Smooth muscle cell (in vitro differentiated cells): ENCODE measurements at regions not wholly inside any gene's neighbourhood (a gene's known extent, or its start where the extent isn't known, plus 50 kb on each side); places are given as distances from the start of the nearest gene placed in this dataset.

Experiments used
- DNase-seq: peaks from one replicate; lab custom pipeline; 2025; ENCODE audit not compliant: unreplicated experiment; lab: John Stamatoyannopoulos, UW
- H2AFZ ChIP-seq: fragments of 200-600 bp; sonication (generic); 2 replicates; pipeline ENCODE4 v1.6.0; 2016; ENCODE audit warnings: antibody characterized with exemption, low read depth, mild to moderate bottlenecking
- H3F3A ChIP-seq: fragments of 200-600 bp; sonication (generic); 2 replicates; pipeline ENCODE4 v1.6.0; 2017; ENCODE audit warnings: antibody characterized with exemption, low read depth
- H3K27ac ChIP-seq: fragments of 200-600 bp; sonication (generic); 2 replicates; pipeline ENCODE4 v1.5.1; 2016; ENCODE audit warnings: low read depth, mild to moderate bottlenecking
- H3K27me3 ChIP-seq: fragments of 200-600 bp; sonication (generic); 2 replicates; pipeline ENCODE4 v1.6.1; 2016; ENCODE audit warnings: low read depth, mild to moderate bottlenecking
- H3K36me3 ChIP-seq: fragments of 200-600 bp; sonication (generic); 2 replicates; pipeline ENCODE4 v1.5.1; 2016; ENCODE audit warnings: low read depth
- H3K4me1 ChIP-seq: fragments of 200-600 bp; sonication (generic); 2 replicates; pipeline ENCODE4 v1.5.1; 2016; ENCODE audit warnings: low read depth
- H3K4me2 ChIP-seq: fragments of 200-600 bp; sonication (generic); 2 replicates; pipeline ENCODE4 v1.6.0; 2016; ENCODE audit warnings: mild to moderate bottlenecking
- H3K4me3 ChIP-seq: fragments of 200-600 bp; sonication (generic); 2 replicates; pipeline ENCODE4 v1.5.1; 2016; ENCODE audit warnings: mild to moderate bottlenecking
- H3K79me2 ChIP-seq: fragments of 200-600 bp; sonication (generic); 2 replicates; pipeline ENCODE4 v1.6.0; 2016; ENCODE audit warnings: low read depth, mild to moderate bottlenecking
- H3K9ac ChIP-seq: fragments of 200-600 bp; sonication (generic); 2 replicates; pipeline ENCODE4 v1.6.0; 2016; ENCODE audit warnings: low read depth
- H3K9me3 ChIP-seq: fragments of 200-600 bp; sonication (generic); replicated peaks from 2 replicates; pipeline ENCODE4 v1.5.1; 2016; ENCODE audit warnings: low read depth
- H4K20me1 ChIP-seq: fragments of 200-600 bp; sonication (generic); 2 replicates; pipeline ENCODE4 v1.6.0; 2016; ENCODE audit warnings: low read depth
- WGBS: methylation state at CpG from one replicate; pipeline ENCODE4 v1.1.7; 2016; ENCODE audit warnings: low lambda C conversion rate; 5-methylcytosine and 5-hydroxymethylcytosine counted together
- TF ChIP-seq, protein P1 (sequence below): fragments of 200-600 bp; sonication (generic); IDR thresholded peaks from 2 replicates; pipeline ENCODE4 v1.5.1; 2017; ENCODE audit warnings: borderline replicate concordance, mild to moderate bottlenecking, antibody characterized with exemption; ENCODE audit not compliant: insufficient read depth, poor library complexity, severe bottlenecking

- H3K27ac ChIP-seq = peak overlapping the region; percentile 94
- no peaks in the 10 kb centered on the region for H3K79me2 ChIP-seq
- no peak overlapping the region for H3K9ac ChIP-seq
- H3K27me3 ChIP-seq = no peaks in the 10 kb centered on the region
- no peaks in the 10 kb centered on the region for H3K36me3 ChIP-seq
- no peak overlapping the region for H3K4me2 ChIP-seq
- no peak overlapping the region for H2AFZ ChIP-seq
- no peaks in the 10 kb centered on the region for H3K9me3 ChIP-seq
- WGBS = 13% methylated on average over 4 of the region's 4 CpGs
- no peak for DNase-seq
- H3K4me1 ChIP-seq = peaks cover 16% of the 10 kb centered on the region
- TF ChIP-seq, protein P1, sequence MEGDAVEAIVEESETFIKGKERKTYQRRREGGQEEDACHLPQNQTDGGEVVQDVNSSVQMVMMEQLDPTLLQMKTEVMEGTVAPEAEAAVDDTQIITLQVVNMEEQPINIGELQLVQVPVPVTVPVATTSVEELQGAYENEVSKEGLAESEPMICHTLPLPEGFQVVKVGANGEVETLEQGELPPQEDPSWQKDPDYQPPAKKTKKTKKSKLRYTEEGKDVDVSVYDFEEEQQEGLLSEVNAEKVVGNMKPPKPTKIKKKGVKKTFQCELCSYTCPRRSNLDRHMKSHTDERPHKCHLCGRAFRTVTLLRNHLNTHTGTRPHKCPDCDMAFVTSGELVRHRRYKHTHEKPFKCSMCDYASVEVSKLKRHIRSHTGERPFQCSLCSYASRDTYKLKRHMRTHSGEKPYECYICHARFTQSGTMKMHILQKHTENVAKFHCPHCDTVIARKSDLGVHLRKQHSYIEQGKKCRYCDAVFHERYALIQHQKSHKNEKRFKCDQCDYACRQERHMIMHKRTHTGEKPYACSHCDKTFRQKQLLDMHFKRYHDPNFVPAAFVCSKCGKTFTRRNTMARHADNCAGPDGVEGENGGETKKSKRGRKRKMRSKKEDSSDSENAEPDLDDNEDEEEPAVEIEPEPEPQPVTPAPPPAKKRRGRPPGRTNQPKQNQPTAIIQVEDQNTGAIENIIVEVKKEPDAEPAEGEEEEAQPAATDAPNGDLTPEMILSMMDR = no peak
- H3F3A ChIP-seq = peaks cover 24% of the 10 kb centered on the region
- H4K20me1 ChIP-seq = no peaks in the 10 kb centered on the region
- H3K4me3 ChIP-seq = no peak overlapping the region
These were observed 388.2 kb upstream of the CITED2 start for GRCh38 chr6:139762587-139763031.

GRCh38 chr6:139760128-139760527, 385.7 kb upstream of the CITED2 start:
- Histone ChIP-seq H3K9ac (no peak overlapping the region), H3K27me3 (no peaks in the 10 kb centered on the region), H3K4me2 (no peak overlapping the region), H3K4me1 (peaks cover 11% of the 10 kb centered on the region), H2AFZ (no peak overlapping the region), H3K79me2 (no peaks in the 10 kb centered on the region), H3K36me3 (no peaks in the 10 kb centered on the region), H3K9me3 (no peaks in the 10 kb centered on the region), H3F3A (peaks cover 28% of the 10 kb centered on the region), H3K27ac (no peak overlapping the region), H3K4me3 (no peak overlapping the region), H4K20me1 (no peaks in the 10 kb centered on the region)
- DNase-seq = no peak
- 84% methylated on average over 3 of the region's 3 CpGs for WGBS
- TF ChIP-seq, protein P1 = no peak

DNA sequence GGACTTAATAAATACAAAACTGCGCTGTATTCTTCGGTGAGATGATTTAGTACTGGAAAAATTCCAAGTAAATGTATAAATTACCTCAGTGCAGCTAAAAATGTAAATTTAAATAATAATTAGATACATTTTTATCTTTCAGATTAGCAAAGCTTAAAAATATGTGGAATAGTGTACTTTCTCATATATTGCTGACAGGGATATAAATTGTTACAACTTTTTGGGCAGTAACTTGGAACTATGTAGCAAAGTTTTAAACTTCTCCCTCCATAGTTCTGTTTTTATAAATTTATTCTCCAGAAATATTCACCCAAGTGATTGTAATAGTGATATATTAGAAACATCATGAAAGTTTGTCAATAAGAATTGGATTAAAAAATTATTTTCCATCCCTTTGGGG, 384.6 kb upstream of the CITED2 start:
- no peaks in the 10 kb centered on the region for H3K36me3 ChIP-seq
- TF ChIP-seq, protein P1 = no peak
- DNase-seq = no peak
- 99% methylated on average over 2 of the region's 2 CpGs for WGBS
- H4K20me1 ChIP-seq = no peaks in the 10 kb centered on the region
- H3K4me2 ChIP-seq = no peak overlapping the region
- no peak overlapping the region for H3K4me3 ChIP-seq
- H3K9me3 ChIP-seq = no peaks in the 10 kb centered on the region
- H3K27ac ChIP-seq = no peak overlapping the region
- no peak overlapping the region for H3K9ac ChIP-seq
- H3F3A ChIP-seq = peaks cover 19% of the 10 kb centered on the region
- H2AFZ ChIP-seq = peak overlapping the region; percentile 23
- H3K27me3 ChIP-seq = no peaks in the 10 kb centered on the region
- peaks cover 11% of the 10 kb centered on the region for H3K4me1 ChIP-seq
- H3K79me2 ChIP-seq = no peaks in the 10 kb centered on the region

DNA sequence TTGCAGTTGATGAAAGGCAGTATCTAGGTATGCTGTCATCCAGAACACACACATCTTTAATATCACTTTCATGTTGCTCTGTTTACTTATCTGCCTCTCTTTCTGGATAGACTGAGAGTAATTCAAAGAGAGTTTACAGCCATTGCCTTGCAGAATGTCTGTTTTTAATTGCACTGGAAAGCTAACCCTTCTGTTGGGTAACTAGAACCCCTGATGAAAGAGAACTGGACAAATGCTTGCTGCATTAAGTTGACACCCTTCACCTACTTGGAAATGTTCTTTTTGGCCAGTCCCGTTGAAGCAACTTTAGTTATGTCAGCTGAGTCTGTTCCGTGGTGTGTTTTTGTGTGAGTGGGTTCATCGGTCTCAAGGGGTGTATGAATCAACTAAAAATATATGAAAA, 383.8 kb upstream of the CITED2 start:
- Histone ChIP-seq H3K27me3 (no peaks in the 10 kb centered on the region), H3K27ac (peak overlapping the region; percentile 10), H3F3A (peaks cover 10% of the 10 kb centered on the region), H3K9me3 (no peaks in the 10 kb centered on the region), H3K36me3 (no peaks in the 10 kb centered on the region), H4K20me1 (no peaks in the 10 kb centered on the region), H3K79me2 (no peaks in the 10 kb centered on the region), H3K4me3 (no peak overlapping the region), H3K4me2 (peak overlapping the region; percentile 34), H2AFZ (peak overlapping the region; percentile 2), H3K9ac (no peak overlapping the region), H3K4me1 (peaks cover 18% of the 10 kb centered on the region)
- DNase-seq = no peak
- TF ChIP-seq, protein P1 = no peak
- 51% methylated on average over 3 of the region's 3 CpGs for WGBS
